NCI-H748 (cell line): ENCODE measurements at regions not wholly inside any gene's neighbourhood (a gene's known extent, or its start where the extent isn't known, plus 50 kb on each side); places are given as distances from the start of the nearest gene placed in this dataset.

Experiments
- DNase-seq: peaks from one replicate; lab custom pipeline; 2025; ENCODE audit not compliant: unreplicated experiment; lab: John Stamatoyannopoulos, UW

- DNase-seq, result no peak
Measured at GRCh38 chr10:36393801-36394200, 731.6 kb upstream of the ANKRD30A start.

GRCh38 chr10:36391405-36391804, 734.0 kb upstream of the ANKRD30A start:
- DNase-seq, result no peak

- DNase-seq, result no peak
Measured at GRCh38 chr10:36390221-36390620, 735.2 kb upstream of the ANKRD30A start.

- no peak for DNase-seq
Measured at GRCh38 chr10:36388166-36388565, 737.2 kb upstream of the ANKRD30A start.

GRCh38 chr10:36385693-36386092, 739.7 kb upstream of the ANKRD30A start:
- DNase-seq, result no peak

GRCh38 chr10:36383349-36383748, 741.3 kb upstream of the FZD8 start:
- no peak for DNase-seq

GRCh38 chr10:36381748-36382147, 739.7 kb upstream of the FZD8 start:
- no peak for DNase-seq

- no peak for DNase-seq
Measured at GRCh38 chr10:36380538-36380937, 738.4 kb upstream of the FZD8 start.

- DNase-seq, result no peak
Measured at GRCh38 chr10:36375107-36375506, 733.0 kb upstream of the FZD8 start.

- DNase-seq, result no peak
Measured at GRCh38 chr10:36373424-36374096, 731.5 kb upstream of the FZD8 start.

- no peak for DNase-seq
Measured at GRCh38 chr10:36367362-36367761, 725.3 kb upstream of the FZD8 start.

GRCh38 chr10:36366843-36367242, 724.7 kb upstream of the FZD8 start:
- DNase-seq, result no peak

GRCh38 chr10:36366065-36366464, 724.0 kb upstream of the FZD8 start:
- DNase-seq, result no peak

GRCh38 chr10:36362257-36362656, 720.2 kb upstream of the FZD8 start:
- peak; percentile 72 for DNase-seq

- no peak for DNase-seq
Measured at GRCh38 chr10:36358736-36359135, 716.6 kb upstream of the FZD8 start.

GRCh38 chr10:36354633-36355032, 712.5 kb upstream of the FZD8 start:
- DNase-seq, result no peak

- DNase-seq, result no peak
Measured at GRCh38 chr10:36351159-36351558, 709.1 kb upstream of the FZD8 start.

GRCh38 chr10:36349445-36350078, 707.5 kb upstream of the FZD8 start:
- no peak for DNase-seq

GRCh38 chr10:36345807-36346206, 703.7 kb upstream of the FZD8 start:
- no peak for DNase-seq

- DNase-seq, result no peak
Measured at GRCh38 chr10:36345175-36345533, 703.1 kb upstream of the FZD8 start.

- no peak for DNase-seq
Measured at GRCh38 chr10:36344240-36345174, 702.4 kb upstream of the FZD8 start.

- DNase-seq, result no peak
Measured at GRCh38 chr10:36342781-36343180, 700.7 kb upstream of the FZD8 start.
